ENCODE measurements at regions not wholly inside any gene's neighbourhood (a gene's known extent, or its start where the extent isn't known, plus 50 kb on each side); places are given as distances from the start of the nearest gene placed in this dataset.

GRCh38 chr6:165002866-165003265 lies 306.5 kb downstream of the C6orf118 start:
- no peaks in the 10 kb centered on the region for H3K36me3 ChIP-seq (ENCODE audit: insufficient read depth)
- no peaks in the 10 kb centered on the region for H3K27me3 ChIP-seq (ENCODE audit: insufficient read depth, low read depth)
- TF ChIP-seq CTCF (conservative IDR thresholded peaks at IDR 0.05; ENCODE audit: low read depth, low read length) = no peak
- no peak overlapping the region for H3K27ac ChIP-seq
- no peak overlapping the region for H2AFZ ChIP-seq (ENCODE audit: low read depth)
- H3K4me1 ChIP-seq (ENCODE audit: low read depth, poor library complexity, severe bottlenecking) = no peaks in the 10 kb centered on the region
- no peak overlapping the region for H3K4me2 ChIP-seq
- no peaks in the 10 kb centered on the region for H4K20me1 ChIP-seq (ENCODE audit: insufficient read depth)
- H3K9ac ChIP-seq = no peak overlapping the region
- H3K4me3 ChIP-seq (IDR thresholded peaks at IDR 0.05; ENCODE audit: insufficient read depth, low read depth, low read length) = no peak overlapping the region
- no peaks in the 10 kb centered on the region for H3K79me2 ChIP-seq (ENCODE audit: insufficient read depth, low read depth)

- Histone ChIP-seq H4K20me1 (ENCODE audit: insufficient read depth) (no peaks in the 10 kb centered on the region), H3K4me1 (ENCODE audit: low read depth, poor library complexity, severe bottlenecking) (no peaks in the 10 kb centered on the region), H3K27me3 (ENCODE audit: insufficient read depth, low read depth) (no peaks in the 10 kb centered on the region), H3K79me2 (ENCODE audit: insufficient read depth, low read depth) (no peaks in the 10 kb centered on the region), H3K4me2 (no peak overlapping the region), H3K27ac (no peak overlapping the region), H3K36me3 (ENCODE audit: insufficient read depth) (no peaks in the 10 kb centered on the region), H3K9ac (no peak overlapping the region), H2AFZ (ENCODE audit: low read depth) (no peak overlapping the region), H3K4me3 (IDR thresholded peaks at IDR 0.05; ENCODE audit: insufficient read depth, low read depth, low read length) (no peak overlapping the region)
- no peak for TF ChIP-seq CTCF (conservative IDR thresholded peaks at IDR 0.05; ENCODE audit: low read depth, low read length)
Measured at GRCh38 chr6:165002358-165002757, 307.0 kb downstream of the C6orf118 start.

GRCh38 chr6:165001502-165002157 lies 307.8 kb downstream of the C6orf118 start:
- Histone ChIP-seq H3K36me3 (ENCODE audit: insufficient read depth) (no peaks in the 10 kb centered on the region), H3K79me2 (ENCODE audit: insufficient read depth, low read depth) (no peaks in the 10 kb centered on the region), H3K4me3 (IDR thresholded peaks at IDR 0.05; ENCODE audit: insufficient read depth, low read depth, low read length) (no peak overlapping the region), H2AFZ (ENCODE audit: low read depth) (no peak overlapping the region), H3K27me3 (ENCODE audit: insufficient read depth, low read depth) (no peaks in the 10 kb centered on the region), H3K27ac (no peak overlapping the region), H3K4me2 (no peak overlapping the region), H3K9ac (no peak overlapping the region), H3K4me1 (ENCODE audit: low read depth, poor library complexity, severe bottlenecking) (no peaks in the 10 kb centered on the region), H4K20me1 (ENCODE audit: insufficient read depth) (no peaks in the 10 kb centered on the region)
- no peak for TF ChIP-seq CTCF (conservative IDR thresholded peaks at IDR 0.05; ENCODE audit: low read depth, low read length)

- Histone ChIP-seq H2AFZ (ENCODE audit: low read depth) (no peak overlapping the region), H3K79me2 (ENCODE audit: insufficient read depth, low read depth) (no peaks in the 10 kb centered on the region), H3K4me2 (no peak overlapping the region), H3K4me1 (ENCODE audit: low read depth, poor library complexity, severe bottlenecking) (no peaks in the 10 kb centered on the region), H4K20me1 (ENCODE audit: insufficient read depth) (no peaks in the 10 kb centered on the region), H3K36me3 (ENCODE audit: insufficient read depth) (no peaks in the 10 kb centered on the region), H3K27ac (no peak overlapping the region), H3K4me3 (IDR thresholded peaks at IDR 0.05; ENCODE audit: insufficient read depth, low read depth, low read length) (no peak overlapping the region), H3K9ac (no peak overlapping the region), H3K27me3 (ENCODE audit: insufficient read depth, low read depth) (no peaks in the 10 kb centered on the region)
- no peak for TF ChIP-seq CTCF (conservative IDR thresholded peaks at IDR 0.05; ENCODE audit: low read depth, low read length)
Measured at GRCh38 chr6:164998297-164998696, 311.1 kb downstream of the C6orf118 start.
